ENCODE measurements at regions not wholly inside any gene's neighbourhood (a gene's known extent, or its start where the extent isn't known, plus 50 kb on each side); places are given as distances from the start of the nearest gene placed in this dataset.

- H3K79me2 ChIP-seq (ENCODE audit: insufficient read depth, low read length) = no peaks in the 10 kb centered on the region
- Mint-ChIP-seq H3K4me1 (no peaks in the 10 kb centered on the region), H3K4me3 (no peak overlapping the region), H3K27me3 (ENCODE audit: low read depth in 3 of 3) (peaks cover 0 to 2% (median 0%) of the 10 kb centered on the region in 3 donors), H3K27ac (no peak overlapping the region), H3K9me3 (peaks cover 0 to 5% (median 0%) of the 10 kb centered on the region in 7 donors), H3K36me3 (no peaks in the 10 kb centered on the region)
- no peaks in the 10 kb centered on the region for H4K20me1 ChIP-seq (ENCODE audit: insufficient read depth, low read length)
- WGBS (ENCODE audit: insufficient coverage) = no CpG with 5 or more reads among the region's 3 CpGs
- no peaks in the 10 kb centered on the region for H3K4me1 ChIP-seq (ENCODE audit: control insufficient read depth in 1 of 2, insufficient read depth in 2 of 2, low read length in 2 of 2)
- intact Hi-C loops (cut with micrococcal nuclease) = no loop called here
- H3K4me3 ChIP-seq (replicated peaks in 1 of 3; ENCODE audit: low read depth in 2 of 3, low read length in 3 of 3) = no peak overlapping the region
- H2AFZ ChIP-seq (ENCODE audit: insufficient read depth, low read depth, low read length, poor library complexity, severe bottlenecking) = no peak overlapping the region
- DNase-seq = no peak
- no peak overlapping the region for H3K27ac ChIP-seq (ENCODE audit: low read depth in 1 of 2, low read length in 2 of 2)
- no peaks in the 10 kb centered on the region for H3K36me3 ChIP-seq (replicated peaks in 1 of 2; ENCODE audit: control insufficient read depth in 1 of 2, insufficient read depth in 2 of 2, low read length in 2 of 2)
- TF ChIP-seq, protein P1, sequence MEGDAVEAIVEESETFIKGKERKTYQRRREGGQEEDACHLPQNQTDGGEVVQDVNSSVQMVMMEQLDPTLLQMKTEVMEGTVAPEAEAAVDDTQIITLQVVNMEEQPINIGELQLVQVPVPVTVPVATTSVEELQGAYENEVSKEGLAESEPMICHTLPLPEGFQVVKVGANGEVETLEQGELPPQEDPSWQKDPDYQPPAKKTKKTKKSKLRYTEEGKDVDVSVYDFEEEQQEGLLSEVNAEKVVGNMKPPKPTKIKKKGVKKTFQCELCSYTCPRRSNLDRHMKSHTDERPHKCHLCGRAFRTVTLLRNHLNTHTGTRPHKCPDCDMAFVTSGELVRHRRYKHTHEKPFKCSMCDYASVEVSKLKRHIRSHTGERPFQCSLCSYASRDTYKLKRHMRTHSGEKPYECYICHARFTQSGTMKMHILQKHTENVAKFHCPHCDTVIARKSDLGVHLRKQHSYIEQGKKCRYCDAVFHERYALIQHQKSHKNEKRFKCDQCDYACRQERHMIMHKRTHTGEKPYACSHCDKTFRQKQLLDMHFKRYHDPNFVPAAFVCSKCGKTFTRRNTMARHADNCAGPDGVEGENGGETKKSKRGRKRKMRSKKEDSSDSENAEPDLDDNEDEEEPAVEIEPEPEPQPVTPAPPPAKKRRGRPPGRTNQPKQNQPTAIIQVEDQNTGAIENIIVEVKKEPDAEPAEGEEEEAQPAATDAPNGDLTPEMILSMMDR (IDR thresholded peaks at IDR 0.05) = no peak
- H3K9ac ChIP-seq (ENCODE audit: insufficient read depth, low read length, poor library complexity, severe bottlenecking) = no peak overlapping the region
- no peaks in the 10 kb centered on the region for H3K27me3 ChIP-seq (ENCODE audit: control insufficient read depth in 2 of 2, insufficient read depth in 2 of 2, low read length in 2 of 2)
- no peak overlapping the region for H3K4me2 ChIP-seq (replicated peaks; ENCODE audit: extremely low read depth, low read length, poor library complexity, severe bottlenecking)
- H3K9me3 ChIP-seq (replicated peaks in 1 of 2; ENCODE audit: control insufficient read depth in 1 of 2, insufficient read depth in 1 of 2, low read length in 2 of 2) = no peaks in the 10 kb centered on the region
Measured at GRCh38 chr14:59041308-59041707, 147.2 kb upstream of the DAAM1 start.

DNA sequence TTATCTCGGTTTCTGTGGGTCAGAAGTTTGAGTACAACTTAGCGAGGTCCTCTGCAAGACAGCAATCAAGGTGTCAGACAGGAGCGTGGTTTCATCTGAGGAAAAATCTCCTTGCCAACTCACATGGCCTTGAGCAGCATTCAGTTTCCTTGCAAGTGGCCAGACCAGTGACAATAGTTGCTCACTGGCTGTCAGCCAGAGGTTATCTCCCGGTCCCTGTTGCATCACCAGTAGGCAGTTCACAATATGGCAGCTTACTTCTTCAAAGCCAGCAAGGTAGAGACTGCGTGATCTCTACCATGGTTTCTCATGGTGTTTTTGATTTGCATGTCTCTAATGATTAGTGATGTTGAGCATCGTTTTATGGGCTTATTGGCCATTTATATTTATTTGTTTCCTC, 143.8 kb upstream of the DAAM1 start:
- no peak overlapping the region for H3K4me2 ChIP-seq (replicated peaks; ENCODE audit: extremely low read depth, low read length, poor library complexity, severe bottlenecking)
- TF ChIP-seq, protein P1 (IDR thresholded peaks at IDR 0.05) = no peak
- H3K27ac Mint-ChIP-seq = no peak overlapping the region
- H3K4me3 Mint-ChIP-seq = no peak overlapping the region
- WGBS (ENCODE audit: insufficient coverage) = 79% methylated on average over 3 of the region's 6 CpGs
- H3K4me3 ChIP-seq (replicated peaks in 1 of 3; ENCODE audit: low read depth in 2 of 3, low read length in 3 of 3) = no peak overlapping the region
- no peaks in the 10 kb centered on the region for H4K20me1 ChIP-seq (ENCODE audit: insufficient read depth, low read length)
- no peak overlapping the region for H3K9ac ChIP-seq (ENCODE audit: insufficient read depth, low read length, poor library complexity, severe bottlenecking)
- H3K27me3 Mint-ChIP-seq (ENCODE audit: low read depth in 3 of 3) = no peaks in the 10 kb centered on the region
- H3K9me3 Mint-ChIP-seq = peaks cover 0 to 5% (median 2%) of the 10 kb centered on the region in 7 donors
- no peaks in the 10 kb centered on the region for H3K9me3 ChIP-seq (replicated peaks in 1 of 2; ENCODE audit: control insufficient read depth in 1 of 2, insufficient read depth in 1 of 2, low read length in 2 of 2)
- H3K79me2 ChIP-seq (ENCODE audit: insufficient read depth, low read length) = no peaks in the 10 kb centered on the region
- H3K27me3 ChIP-seq (ENCODE audit: control insufficient read depth in 2 of 2, insufficient read depth in 2 of 2, low read length in 2 of 2) = no peaks in the 10 kb centered on the region
- intact Hi-C loops (cut with micrococcal nuclease) = no loop called here
- no peaks in the 10 kb centered on the region for H3K4me1 Mint-ChIP-seq
- H3K36me3 ChIP-seq (replicated peaks in 1 of 2; ENCODE audit: control insufficient read depth in 1 of 2, insufficient read depth in 2 of 2, low read length in 2 of 2) = no peaks in the 10 kb centered on the region
- no peaks in the 10 kb centered on the region for H3K4me1 ChIP-seq (ENCODE audit: control insufficient read depth in 1 of 2, insufficient read depth in 2 of 2, low read length in 2 of 2)
- no peak overlapping the region for H2AFZ ChIP-seq (ENCODE audit: insufficient read depth, low read depth, low read length, poor library complexity, severe bottlenecking)
- no peaks in the 10 kb centered on the region for H3K36me3 Mint-ChIP-seq
- DNase-seq = no peak
- no peak overlapping the region for H3K27ac ChIP-seq (ENCODE audit: low read depth in 1 of 2, low read length in 2 of 2)

Measured in CD14-positive monocyte (primary cell).